ENCODE measurements at regions not wholly inside any gene's neighbourhood (a gene's known extent, or its start where the extent isn't known, plus 50 kb on each side); places are given as distances from the start of the nearest gene placed in this dataset.

GRCh38 chr4:104966349-104967033 is 180.2 kb upstream of the TET2 start:
- H3K36me3 Mint-ChIP-seq (ENCODE audit: low read depth, unreplicated experiment) = no peaks in the 10 kb centered on the region
- H3K27me3 Mint-ChIP-seq (ENCODE audit: unreplicated experiment) = no peaks in the 10 kb centered on the region
- no peak overlapping the region for H3K4me3 Mint-ChIP-seq (ENCODE audit: unreplicated experiment)
- H3K9me3 Mint-ChIP-seq (ENCODE audit: unreplicated experiment) = no peaks in the 10 kb centered on the region
- DNase-seq (ENCODE audit: low spot score) = no peak
- no peaks in the 10 kb centered on the region for H3K4me1 Mint-ChIP-seq (ENCODE audit: unreplicated experiment)
- TF ChIP-seq, protein P1, sequence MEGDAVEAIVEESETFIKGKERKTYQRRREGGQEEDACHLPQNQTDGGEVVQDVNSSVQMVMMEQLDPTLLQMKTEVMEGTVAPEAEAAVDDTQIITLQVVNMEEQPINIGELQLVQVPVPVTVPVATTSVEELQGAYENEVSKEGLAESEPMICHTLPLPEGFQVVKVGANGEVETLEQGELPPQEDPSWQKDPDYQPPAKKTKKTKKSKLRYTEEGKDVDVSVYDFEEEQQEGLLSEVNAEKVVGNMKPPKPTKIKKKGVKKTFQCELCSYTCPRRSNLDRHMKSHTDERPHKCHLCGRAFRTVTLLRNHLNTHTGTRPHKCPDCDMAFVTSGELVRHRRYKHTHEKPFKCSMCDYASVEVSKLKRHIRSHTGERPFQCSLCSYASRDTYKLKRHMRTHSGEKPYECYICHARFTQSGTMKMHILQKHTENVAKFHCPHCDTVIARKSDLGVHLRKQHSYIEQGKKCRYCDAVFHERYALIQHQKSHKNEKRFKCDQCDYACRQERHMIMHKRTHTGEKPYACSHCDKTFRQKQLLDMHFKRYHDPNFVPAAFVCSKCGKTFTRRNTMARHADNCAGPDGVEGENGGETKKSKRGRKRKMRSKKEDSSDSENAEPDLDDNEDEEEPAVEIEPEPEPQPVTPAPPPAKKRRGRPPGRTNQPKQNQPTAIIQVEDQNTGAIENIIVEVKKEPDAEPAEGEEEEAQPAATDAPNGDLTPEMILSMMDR (IDR thresholded peaks at IDR 0.05; ENCODE audit: unreplicated experiment) = no peak
- H3K27ac Mint-ChIP-seq (ENCODE audit: unreplicated experiment) = no peak overlapping the region

DNA sequence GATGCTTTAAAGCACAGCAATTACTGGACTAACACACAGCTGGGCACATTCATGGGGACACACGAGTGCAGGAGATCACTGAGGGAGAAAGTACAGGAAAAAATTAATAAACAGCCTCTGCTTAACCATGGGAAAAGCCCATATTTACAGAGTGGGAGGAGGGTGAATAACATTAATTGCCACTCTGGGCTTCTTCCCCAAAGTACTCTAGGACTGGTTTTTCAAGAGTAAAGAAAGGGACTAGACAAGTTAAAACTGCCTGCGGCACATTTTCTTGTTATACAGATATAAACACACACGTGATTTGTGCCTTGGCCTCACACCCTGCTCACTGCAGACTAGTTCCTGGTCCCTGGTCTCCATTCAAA is 179.7 kb upstream of the TET2 start:
- no peaks in the 10 kb centered on the region for H3K36me3 Mint-ChIP-seq (ENCODE audit: low read depth, unreplicated experiment)
- no peaks in the 10 kb centered on the region for H3K9me3 Mint-ChIP-seq (ENCODE audit: unreplicated experiment)
- no peak for DNase-seq (ENCODE audit: low spot score)
- no peaks in the 10 kb centered on the region for H3K4me1 Mint-ChIP-seq (ENCODE audit: unreplicated experiment)
- H3K27ac Mint-ChIP-seq (ENCODE audit: unreplicated experiment) = no peak overlapping the region
- TF ChIP-seq, protein P1 (IDR thresholded peaks at IDR 0.05; ENCODE audit: unreplicated experiment) = no peak
- no peak overlapping the region for H3K4me3 Mint-ChIP-seq (ENCODE audit: unreplicated experiment)
- no peaks in the 10 kb centered on the region for H3K27me3 Mint-ChIP-seq (ENCODE audit: unreplicated experiment)

- TF ChIP-seq, protein P1 (IDR thresholded peaks at IDR 0.05; ENCODE audit: unreplicated experiment) = no peak
- H3K27me3 Mint-ChIP-seq (ENCODE audit: unreplicated experiment) = no peaks in the 10 kb centered on the region
These were observed 177.1 kb upstream of the TET2 start for GRCh38 chr4:104969394-104970082.

GRCh38 chr4:104971462-104971861 is 175.2 kb upstream of the TET2 start:
- H3K9me3 Mint-ChIP-seq (ENCODE audit: unreplicated experiment) = no peaks in the 10 kb centered on the region
- H3K27ac Mint-ChIP-seq (ENCODE audit: unreplicated experiment) = no peak overlapping the region
- H3K4me1 Mint-ChIP-seq (ENCODE audit: unreplicated experiment) = no peaks in the 10 kb centered on the region
- no peaks in the 10 kb centered on the region for H3K27me3 Mint-ChIP-seq (ENCODE audit: unreplicated experiment)
- no peaks in the 10 kb centered on the region for H3K36me3 Mint-ChIP-seq (ENCODE audit: low read depth, unreplicated experiment)
- no peak for DNase-seq (ENCODE audit: low spot score)
- H3K4me3 Mint-ChIP-seq (ENCODE audit: unreplicated experiment) = no peak overlapping the region
- TF ChIP-seq, protein P1 (IDR thresholded peaks at IDR 0.05; ENCODE audit: unreplicated experiment) = no peak

More at GRCh38 chr4:104969394-104970082, 177.1 kb upstream of the TET2 start:
- Mint-ChIP-seq H3K27ac (ENCODE audit: unreplicated experiment) (no peak overlapping the region), H3K4me1 (ENCODE audit: unreplicated experiment) (no peaks in the 10 kb centered on the region), H3K9me3 (ENCODE audit: unreplicated experiment) (no peaks in the 10 kb centered on the region), H3K4me3 (ENCODE audit: unreplicated experiment) (no peak overlapping the region), H3K36me3 (ENCODE audit: low read depth, unreplicated experiment) (no peaks in the 10 kb centered on the region)
- DNase-seq (ENCODE audit: low spot score) = no peak

DNA sequence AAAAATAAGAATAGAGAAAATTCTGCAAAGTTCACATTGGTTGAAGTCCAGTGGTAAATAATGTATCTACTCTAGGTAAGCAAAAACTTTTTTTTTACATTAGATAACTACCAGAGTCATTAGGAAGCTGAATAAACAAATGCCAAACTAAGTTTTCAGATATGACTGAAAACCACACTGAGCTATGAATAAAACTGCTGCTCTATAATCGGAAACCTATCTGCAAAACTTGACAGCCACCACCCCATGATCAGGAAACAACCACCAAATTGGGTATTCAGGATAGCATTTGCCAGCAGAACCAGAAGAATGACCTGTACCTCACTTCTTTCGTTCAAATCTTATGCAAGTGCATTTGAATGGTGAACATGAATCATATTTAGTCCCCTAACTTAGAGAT is 173.0 kb upstream of the TET2 start:
- Mint-ChIP-seq H3K4me1 (ENCODE audit: unreplicated experiment) (no peaks in the 10 kb centered on the region), H3K4me3 (ENCODE audit: unreplicated experiment) (no peak overlapping the region), H3K36me3 (ENCODE audit: low read depth, unreplicated experiment) (no peaks in the 10 kb centered on the region), H3K27ac (ENCODE audit: unreplicated experiment) (no peak overlapping the region), H3K27me3 (ENCODE audit: unreplicated experiment) (peaks cover 3% of the 10 kb centered on the region), H3K9me3 (ENCODE audit: unreplicated experiment) (no peaks in the 10 kb centered on the region)
- TF ChIP-seq, protein P1 (IDR thresholded peaks at IDR 0.05; ENCODE audit: unreplicated experiment) = no peak
- DNase-seq (ENCODE audit: low spot score) = no peak
